ENCODE measurements at regions not wholly inside any gene's neighbourhood (a gene's known extent, or its start where the extent isn't known, plus 50 kb on each side); places are given as distances from the start of the nearest gene placed in this dataset.

DNA sequence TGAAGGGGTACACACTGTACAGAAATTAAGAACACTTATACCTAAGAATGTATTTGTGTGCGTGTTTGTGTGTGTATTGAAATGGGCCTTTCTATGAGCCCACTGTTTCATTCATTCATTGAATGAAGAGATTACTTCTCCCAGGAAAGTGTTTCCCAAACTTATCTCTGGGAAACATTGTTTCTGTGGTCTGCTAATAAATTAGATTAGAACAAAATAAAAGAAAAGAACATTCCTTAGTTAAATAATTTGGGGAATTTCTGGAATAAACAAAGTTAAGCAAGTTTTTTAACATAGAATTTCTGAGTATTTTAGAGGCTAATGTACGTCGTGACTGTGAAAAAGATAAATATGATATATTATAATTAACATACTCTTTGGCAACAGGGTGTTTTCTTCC, 402.4 kb upstream of the CDH11 start:
- DNase-seq (ENCODE audit: low read depth), result no peak
- CTCF ChIA-PET, result interaction anchor here (0.9 kb wide), 1 partner anchor 40 kb away, joined by 3 read pairs; no protein-coding TSS in a partner anchor
- Histone ChIP-seq H3K36me3 (ENCODE audit: control insufficient read depth, insufficient read depth, low read length) (no peaks in the 10 kb centered on the region), H3K27me3 (ENCODE audit: control insufficient read depth, insufficient read depth, low read length) (no peaks in the 10 kb centered on the region), H3K4me3 (ENCODE audit: low read depth, low read length) (no peak overlapping the region)
- POLR2A ChIA-PET, result no interaction called here
- TF ChIP-seq, protein P1, sequence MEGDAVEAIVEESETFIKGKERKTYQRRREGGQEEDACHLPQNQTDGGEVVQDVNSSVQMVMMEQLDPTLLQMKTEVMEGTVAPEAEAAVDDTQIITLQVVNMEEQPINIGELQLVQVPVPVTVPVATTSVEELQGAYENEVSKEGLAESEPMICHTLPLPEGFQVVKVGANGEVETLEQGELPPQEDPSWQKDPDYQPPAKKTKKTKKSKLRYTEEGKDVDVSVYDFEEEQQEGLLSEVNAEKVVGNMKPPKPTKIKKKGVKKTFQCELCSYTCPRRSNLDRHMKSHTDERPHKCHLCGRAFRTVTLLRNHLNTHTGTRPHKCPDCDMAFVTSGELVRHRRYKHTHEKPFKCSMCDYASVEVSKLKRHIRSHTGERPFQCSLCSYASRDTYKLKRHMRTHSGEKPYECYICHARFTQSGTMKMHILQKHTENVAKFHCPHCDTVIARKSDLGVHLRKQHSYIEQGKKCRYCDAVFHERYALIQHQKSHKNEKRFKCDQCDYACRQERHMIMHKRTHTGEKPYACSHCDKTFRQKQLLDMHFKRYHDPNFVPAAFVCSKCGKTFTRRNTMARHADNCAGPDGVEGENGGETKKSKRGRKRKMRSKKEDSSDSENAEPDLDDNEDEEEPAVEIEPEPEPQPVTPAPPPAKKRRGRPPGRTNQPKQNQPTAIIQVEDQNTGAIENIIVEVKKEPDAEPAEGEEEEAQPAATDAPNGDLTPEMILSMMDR (IDR thresholded peaks at IDR 0.05; ENCODE audit: insufficient read depth, low read depth, low read length), result no peak

GRCh38 chr16:65523283-65523944, 401.6 kb upstream of the CDH11 start:
- Histone ChIP-seq H3K36me3 (ENCODE audit: control insufficient read depth, insufficient read depth, low read length) (no peaks in the 10 kb centered on the region), H3K27me3 (ENCODE audit: control insufficient read depth, insufficient read depth, low read length) (no peaks in the 10 kb centered on the region), H3K4me3 (ENCODE audit: low read depth, low read length) (no peak overlapping the region)
- no peak for DNase-seq (ENCODE audit: low read depth)
- POLR2A ChIA-PET, result no interaction called here
- TF ChIP-seq, protein P1 (IDR thresholded peaks at IDR 0.05; ENCODE audit: insufficient read depth, low read depth, low read length), result no peak
- CTCF ChIA-PET, result no interaction called here

GRCh38 chr16:65522412-65522811, 400.5 kb upstream of the CDH11 start:
- CTCF ChIA-PET, result no interaction called here
- no peaks in the 10 kb centered on the region for H3K36me3 ChIP-seq (ENCODE audit: control insufficient read depth, insufficient read depth, low read length)
- H3K4me3 ChIP-seq (ENCODE audit: low read depth, low read length), result no peak overlapping the region
- TF ChIP-seq, protein P1 (IDR thresholded peaks at IDR 0.05; ENCODE audit: insufficient read depth, low read depth, low read length), result no peak
- POLR2A ChIA-PET, result no interaction called here
- no peaks in the 10 kb centered on the region for H3K27me3 ChIP-seq (ENCODE audit: control insufficient read depth, insufficient read depth, low read length)
- DNase-seq (ENCODE audit: low read depth), result no peak

GRCh38 chr16:65521633-65522328, 399.9 kb upstream of the CDH11 start:
- POLR2A ChIA-PET, result interaction anchor here (0.6 kb wide), 1 partner anchor 1197 kb away, joined by 4 read pairs; no protein-coding TSS in a partner anchor
- H3K4me3 ChIP-seq (ENCODE audit: low read depth, low read length), result no peak overlapping the region
- CTCF ChIA-PET, result no interaction called here
- H3K36me3 ChIP-seq (ENCODE audit: control insufficient read depth, insufficient read depth, low read length), result no peaks in the 10 kb centered on the region
- no peak for DNase-seq (ENCODE audit: low read depth)
- TF ChIP-seq, protein P1 (IDR thresholded peaks at IDR 0.05; ENCODE audit: insufficient read depth, low read depth, low read length), result no peak
- no peaks in the 10 kb centered on the region for H3K27me3 ChIP-seq (ENCODE audit: control insufficient read depth, insufficient read depth, low read length)

GRCh38 chr16:65519402-65519801, 397.5 kb upstream of the CDH11 start:
- TF ChIP-seq, protein P1 (IDR thresholded peaks at IDR 0.05; ENCODE audit: insufficient read depth, low read depth, low read length), result no peak
- no peaks in the 10 kb centered on the region for H3K36me3 ChIP-seq (ENCODE audit: control insufficient read depth, insufficient read depth, low read length)
- no peak for DNase-seq (ENCODE audit: low read depth)
- no peak overlapping the region for H3K4me3 ChIP-seq (ENCODE audit: low read depth, low read length)
- ChIA-PET CTCF (no interaction called here), POLR2A (no interaction called here)
- no peaks in the 10 kb centered on the region; the same call in 1 of the 2 replicates for H3K27me3 ChIP-seq (ENCODE audit: control insufficient read depth, insufficient read depth, low read length)
